ENCODE measurements at regions not wholly inside any gene's neighbourhood (a gene's known extent, or its start where the extent isn't known, plus 50 kb on each side); places are given as distances from the start of the nearest gene placed in this dataset.

DNA sequence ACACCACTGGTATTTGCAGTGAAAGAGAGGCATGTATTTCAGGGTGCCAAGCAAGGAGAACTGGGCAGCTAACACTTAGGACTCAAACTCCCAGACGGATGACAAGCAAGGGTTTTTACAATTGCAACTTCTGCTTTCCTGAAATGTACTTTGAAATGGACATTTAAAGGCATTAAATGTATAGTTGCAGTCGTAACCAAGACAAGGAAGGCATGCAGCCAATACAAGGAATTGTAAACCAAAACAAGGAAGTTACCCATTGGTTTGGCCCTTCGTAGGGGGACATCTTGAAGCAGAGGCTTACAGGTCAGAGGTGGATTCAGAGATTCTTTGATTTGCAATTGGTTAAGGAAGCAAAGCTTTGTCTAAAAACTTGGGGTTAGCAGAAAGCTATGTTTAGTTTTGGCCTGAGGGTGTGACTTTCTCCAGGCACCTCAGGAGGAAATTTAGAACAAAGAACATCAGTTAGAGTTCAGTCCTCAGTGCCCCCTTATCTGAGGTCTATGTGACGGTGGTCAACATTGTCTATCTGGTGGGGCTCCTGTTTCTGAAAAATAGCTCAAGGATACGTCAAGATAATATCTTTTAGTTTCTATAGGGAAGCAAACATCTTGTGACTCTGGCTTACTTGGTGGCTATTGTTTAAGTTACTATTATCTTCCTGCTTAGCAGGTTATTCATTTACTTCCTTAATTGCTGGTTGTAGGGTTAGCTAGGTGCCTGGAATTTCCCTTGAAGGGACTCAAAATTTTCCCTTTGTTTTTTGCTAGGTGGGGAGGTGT is 266.0 kb downstream of the CD83 start:
- Histone ChIP-seq H2BK12ac (ENCODE audit: insufficient read length, low read depth, low read length) (no peak overlapping the region), H3T11ph (ENCODE audit: low read length) (no peak overlapping the region), H2BK15ac (ENCODE audit: low read depth, low read length) (no peak overlapping the region), H3K14ac (ENCODE audit: insufficient read depth, low read length) (no peak overlapping the region), H3K79me1 (ENCODE audit: insufficient read depth, low read depth, low read length, poor library complexity, severe bottlenecking) (no peaks in the 10 kb centered on the region), H4K8ac (replicated peaks; ENCODE audit: insufficient read length, low read depth, low read length) (no peak overlapping the region), H3K9ac (ENCODE audit: extremely low read depth, insufficient read length, low read length) (no peak overlapping the region), H3K4me1 (ENCODE audit: insufficient read depth, low read length) (peaks cover 24% of the 10 kb centered on the region), H3K4me2 (ENCODE audit: insufficient read depth, insufficient read length, low read length) (no peak overlapping the region), H3K27ac (ENCODE audit: insufficient read length, low read depth, low read length) (peak overlapping the region; percentile 12), H2BK5ac (ENCODE audit: insufficient read length, low read length) (no peak overlapping the region), H2AFZ (ENCODE audit: low read length) (no peak overlapping the region), H3K4ac (ENCODE audit: low read depth, low read length) (no peak overlapping the region), H3K79me2 (ENCODE audit: insufficient read depth, low read length) (no peaks in the 10 kb centered on the region; the same call in 1 of the 2 replicates), H3K56ac (ENCODE audit: insufficient read length, low read depth, low read length) (no peak overlapping the region), H4K91ac (ENCODE audit: insufficient read length, low read depth, low read length) (no peak overlapping the region), H3K9me3 (ENCODE audit: control insufficient read depth, low read depth, low read length) (no peaks in the 10 kb centered on the region), H3K23me2 (ENCODE audit: insufficient read length, low read depth, low read length, poor library complexity, severe bottlenecking) (peaks cover 4% of the 10 kb centered on the region), H3K27me3 (ENCODE audit: insufficient read depth, low read length) (no peaks in the 10 kb centered on the region), H2BK20ac (ENCODE audit: low read depth, low read length, poor library complexity, severe bottlenecking) (no peak overlapping the region), H3K23ac (ENCODE audit: insufficient read length, low read depth, low read length) (no peak overlapping the region), H3K18ac (ENCODE audit: insufficient read length, low read depth, low read length) (no peak overlapping the region), H2BK120ac (ENCODE audit: low read depth, low read length, poor library complexity, severe bottlenecking) (no peak overlapping the region), H2AK5ac (ENCODE audit: insufficient read length, low read length) (no peak overlapping the region), H4K20me1 (ENCODE audit: control insufficient read depth, insufficient read depth, insufficient read length) (no peaks in the 10 kb centered on the region), H4K5ac (ENCODE audit: insufficient read length, low read depth, low read length) (no peak overlapping the region)
- Mint-ChIP-seq H3K36me3 (ENCODE audit: insufficient read depth in 1 of 3, low read depth in 3 of 3) (peaks cover 0 to 4% (median 2%) of the 10 kb centered on the region in 3 experiments; a peak in 2 of 7 replicates), H3K27me3 (ENCODE audit: low read depth) (peaks cover 3% of the 10 kb centered on the region; the same call in 1 of the 2 replicates), H3K4me1 (peaks cover 63 to 77% of the 10 kb centered on the region in 2 experiments), H3K4me3 (no peak overlapping the region), H3K27ac (peak overlapping the region in 2 of 3 experiments; percentile 58 to 99; a peak in 5 of 7 replicates), H3K9me3 (peaks cover 3% of the 10 kb centered on the region in 2 experiments; a peak in 4 of 5 replicates)
- DNase-seq, result no peak
- TF ChIP-seq, protein P1, sequence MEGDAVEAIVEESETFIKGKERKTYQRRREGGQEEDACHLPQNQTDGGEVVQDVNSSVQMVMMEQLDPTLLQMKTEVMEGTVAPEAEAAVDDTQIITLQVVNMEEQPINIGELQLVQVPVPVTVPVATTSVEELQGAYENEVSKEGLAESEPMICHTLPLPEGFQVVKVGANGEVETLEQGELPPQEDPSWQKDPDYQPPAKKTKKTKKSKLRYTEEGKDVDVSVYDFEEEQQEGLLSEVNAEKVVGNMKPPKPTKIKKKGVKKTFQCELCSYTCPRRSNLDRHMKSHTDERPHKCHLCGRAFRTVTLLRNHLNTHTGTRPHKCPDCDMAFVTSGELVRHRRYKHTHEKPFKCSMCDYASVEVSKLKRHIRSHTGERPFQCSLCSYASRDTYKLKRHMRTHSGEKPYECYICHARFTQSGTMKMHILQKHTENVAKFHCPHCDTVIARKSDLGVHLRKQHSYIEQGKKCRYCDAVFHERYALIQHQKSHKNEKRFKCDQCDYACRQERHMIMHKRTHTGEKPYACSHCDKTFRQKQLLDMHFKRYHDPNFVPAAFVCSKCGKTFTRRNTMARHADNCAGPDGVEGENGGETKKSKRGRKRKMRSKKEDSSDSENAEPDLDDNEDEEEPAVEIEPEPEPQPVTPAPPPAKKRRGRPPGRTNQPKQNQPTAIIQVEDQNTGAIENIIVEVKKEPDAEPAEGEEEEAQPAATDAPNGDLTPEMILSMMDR (conservative IDR thresholded peaks at IDR 0.05), result no peak
- WGBS (ENCODE audit: extremely low coverage, insufficient read length, low lambda C conversion rate), result no CpG with 5 or more reads among the region's 5 CpGs
